Tibial nerve (tissue), 3 donors: ENCODE measurements at regions not wholly inside any gene's neighbourhood (a gene's known extent, or its start where the extent isn't known, plus 50 kb on each side); places are given as distances from the start of the nearest gene placed in this dataset.

Experiments used
- POLR2A ChIP-seq, 2 donors: fragments of 450-650 bp; IDR thresholded peaks; one replicate each; pipeline ENCODE4 v1.6.1; 2017; ENCODE audit warnings: antibody characterized with exemption in 2 of 2, mild to moderate bottlenecking in 2 of 2, moderate library complexity in 2 of 2
- TF ChIP-seq, protein P1 (sequence below), 5 experiments: fragments of 200-600 bp in 3 of 5; fragments of 450-650 bp in 2 of 5; sonication (generic) in 3 of 5; IDR thresholded peaks; one replicate each; pipeline ENCODE4 v1.5.1; 2016 to 2019; ENCODE audit warnings: antibody characterized with exemption in 5 of 5, mild to moderate bottlenecking in 3 of 5, moderate library complexity in 2 of 5

GRCh38 chr5:142427015-142427364, 102.2 kb upstream of the SPRY4 start:
- TF ChIP-seq, protein P1, sequence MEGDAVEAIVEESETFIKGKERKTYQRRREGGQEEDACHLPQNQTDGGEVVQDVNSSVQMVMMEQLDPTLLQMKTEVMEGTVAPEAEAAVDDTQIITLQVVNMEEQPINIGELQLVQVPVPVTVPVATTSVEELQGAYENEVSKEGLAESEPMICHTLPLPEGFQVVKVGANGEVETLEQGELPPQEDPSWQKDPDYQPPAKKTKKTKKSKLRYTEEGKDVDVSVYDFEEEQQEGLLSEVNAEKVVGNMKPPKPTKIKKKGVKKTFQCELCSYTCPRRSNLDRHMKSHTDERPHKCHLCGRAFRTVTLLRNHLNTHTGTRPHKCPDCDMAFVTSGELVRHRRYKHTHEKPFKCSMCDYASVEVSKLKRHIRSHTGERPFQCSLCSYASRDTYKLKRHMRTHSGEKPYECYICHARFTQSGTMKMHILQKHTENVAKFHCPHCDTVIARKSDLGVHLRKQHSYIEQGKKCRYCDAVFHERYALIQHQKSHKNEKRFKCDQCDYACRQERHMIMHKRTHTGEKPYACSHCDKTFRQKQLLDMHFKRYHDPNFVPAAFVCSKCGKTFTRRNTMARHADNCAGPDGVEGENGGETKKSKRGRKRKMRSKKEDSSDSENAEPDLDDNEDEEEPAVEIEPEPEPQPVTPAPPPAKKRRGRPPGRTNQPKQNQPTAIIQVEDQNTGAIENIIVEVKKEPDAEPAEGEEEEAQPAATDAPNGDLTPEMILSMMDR (IDR thresholded peaks at IDR 0.05): no peak
- TF ChIP-seq POLR2A (IDR thresholded peaks at IDR 0.05): no peak
